Left forelimb (tissue), 1 donor: ENCODE measurements at regions not wholly inside any gene's neighbourhood (a gene's known extent, or its start where the extent isn't known, plus 50 kb on each side); places are given as distances from the start of the nearest gene placed in this dataset.
"Not testable (repeated sequence)": the region's sequence is repeated elsewhere in the genome, so short reads cannot be mapped to it uniquely, and the experiment has no call there.

Experiments
- DNase-seq: peaks from one replicate; pipeline ENCODE4 v3.0.0-alpha.2; 2018; ENCODE audit warnings: low spot score

- DNase-seq = no peak
Measured at GRCh38 chr16:64109241-64109640, 1012.6 kb downstream of the CDH11 start.

- no peak for DNase-seq
Measured at GRCh38 chr16:64102654-64103053, 1019.2 kb downstream of the CDH11 start.

DNA sequence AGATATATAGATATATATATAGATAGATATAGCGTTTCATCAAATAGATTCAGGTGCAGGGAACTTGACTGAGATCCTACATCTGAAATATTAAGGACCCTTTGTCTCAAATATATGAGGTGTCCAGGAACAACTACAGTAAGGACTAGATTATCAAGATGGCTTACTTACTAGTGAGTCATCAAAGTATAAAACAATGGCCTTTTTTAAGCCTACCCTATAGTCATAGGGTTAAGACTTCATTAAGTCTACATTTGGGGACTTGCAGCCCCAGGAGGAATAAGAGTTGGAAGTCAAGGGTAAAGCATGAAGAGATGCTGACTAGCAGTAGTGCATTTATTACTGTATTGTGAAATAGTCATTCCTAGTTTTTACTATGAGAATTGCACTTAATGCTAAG lies 1023.4 kb downstream of the CDH11 start:
- no peak for DNase-seq

- DNase-seq = no peak
Measured at GRCh38 chr16:64096689-64097088, 1025.2 kb downstream of the CDH11 start.

GRCh38 chr16:64094992-64095634 lies 1026.8 kb downstream of the CDH11 start:
- no peak for DNase-seq

GRCh38 chr16:64094181-64094965 lies 1027.5 kb downstream of the CDH11 start:
- DNase-seq = no peak

DNA sequence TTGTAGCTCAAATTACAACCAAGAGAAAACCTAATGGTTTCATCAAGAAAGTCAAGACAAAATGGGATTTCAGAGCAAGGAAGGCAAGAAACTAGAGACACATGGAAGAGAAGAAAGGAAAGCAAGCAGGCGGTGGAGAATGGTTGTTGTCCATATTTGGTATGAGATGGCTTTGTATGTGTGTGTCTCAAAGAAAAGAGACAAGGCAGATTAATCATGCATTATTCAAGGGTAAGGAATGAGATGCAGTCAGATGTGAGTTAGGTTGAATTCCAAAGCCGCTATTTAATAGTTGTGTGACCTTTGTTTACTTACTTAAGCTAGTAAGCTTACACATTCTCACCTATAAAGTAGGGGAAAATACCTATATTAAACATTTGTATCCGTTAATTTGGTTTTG lies 1029.6 kb downstream of the CDH11 start:
- no peak for DNase-seq

GRCh38 chr16:64090327-64090726 lies 1031.5 kb downstream of the CDH11 start:
- DNase-seq = no peak

GRCh38 chr16:64089697-64090096 lies 1032.2 kb downstream of the CDH11 start:
- no peak for DNase-seq

GRCh38 chr16:64088838-64089237 lies 1033.0 kb downstream of the CDH11 start:
- DNase-seq = no peak

- DNase-seq = no peak
Measured at GRCh38 chr16:64085296-64085695, 1036.6 kb downstream of the CDH11 start.

- DNase-seq = no peak
Measured at GRCh38 chr16:64084706-64085105, 1037.2 kb downstream of the CDH11 start.

GRCh38 chr16:64083428-64084129 lies 1038.3 kb downstream of the CDH11 start:
- DNase-seq = no peak

- no peak for DNase-seq
Measured at GRCh38 chr16:64077242-64077641, 1044.6 kb downstream of the CDH11 start.

DNA sequence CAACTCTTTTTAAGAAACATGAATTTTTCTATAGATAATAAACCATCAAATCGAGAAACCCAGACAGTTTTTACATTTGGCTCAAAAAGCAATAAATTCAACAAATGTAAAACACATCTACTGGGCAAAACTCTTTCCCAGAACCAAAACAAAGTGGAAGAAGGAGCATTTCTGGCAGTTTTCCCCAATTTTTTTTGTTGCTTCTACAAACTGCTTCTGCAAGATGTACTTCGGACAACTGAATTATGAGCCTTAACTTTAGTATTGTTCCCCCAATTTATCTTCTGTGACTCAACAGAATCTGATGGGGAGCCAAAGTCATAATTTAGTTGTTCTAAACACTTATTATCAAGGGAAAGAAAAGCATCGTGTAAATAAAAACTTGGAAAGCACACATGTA lies 1047.2 kb downstream of the CDH11 start:
- DNase-seq = no peak

DNA sequence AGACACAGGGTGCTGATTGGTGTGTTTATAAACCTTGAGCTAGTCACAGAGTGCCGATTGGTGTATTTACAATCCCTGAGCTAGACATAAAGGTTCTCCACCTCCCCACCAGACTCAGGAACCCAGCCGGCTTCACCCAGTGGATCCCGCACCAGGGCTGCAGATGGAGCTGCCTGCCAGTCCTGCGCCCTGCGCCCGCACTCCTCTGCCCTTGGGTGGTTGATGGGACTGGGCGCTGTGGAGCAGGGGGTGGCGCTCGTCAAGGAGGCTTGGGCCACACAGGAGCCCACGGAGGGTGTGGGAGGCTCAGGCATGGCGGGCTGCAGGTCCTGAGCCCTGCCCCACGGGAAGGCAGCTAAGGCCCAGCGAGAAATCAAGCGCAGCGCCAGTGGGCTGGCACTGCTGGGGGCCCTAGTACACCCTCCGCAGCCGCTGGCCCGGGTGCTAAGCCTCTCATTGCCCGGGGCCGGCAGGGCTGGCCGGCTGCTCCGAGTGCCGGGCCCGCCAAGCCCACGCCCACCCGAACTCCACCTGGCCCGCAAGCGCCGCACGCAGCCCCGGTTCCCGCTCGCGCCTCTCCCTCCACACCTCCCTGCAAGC lies 1049.6 kb downstream of the CDH11 start:
- not testable (repeated sequence) for DNase-seq

DNA sequence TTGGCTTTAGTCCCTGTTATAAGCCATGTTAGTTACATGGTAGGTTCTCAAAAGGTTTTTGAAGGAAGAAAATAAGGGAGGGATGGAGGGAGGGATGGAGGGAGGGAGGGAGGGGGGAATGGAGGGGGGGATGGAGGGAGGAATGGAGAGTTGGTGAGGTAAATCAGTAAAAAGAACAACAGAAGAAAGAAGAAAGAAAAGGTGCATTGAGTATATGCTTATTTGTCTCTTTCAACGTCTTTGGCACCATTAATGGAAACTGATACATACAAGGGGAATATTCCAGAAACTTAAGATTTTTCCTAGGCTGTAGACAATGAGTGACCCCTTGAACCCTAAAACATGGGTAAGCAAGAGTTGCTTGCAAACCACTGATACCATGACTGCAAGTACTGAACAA lies 1056.3 kb downstream of the CDH11 start:
- no peak for DNase-seq

GRCh38 chr16:64061621-64062020 lies 1060.2 kb downstream of the CDH11 start:
- DNase-seq = no peak

GRCh38 chr16:64060631-64061030 lies 1061.2 kb downstream of the CDH11 start:
- no peak for DNase-seq

- no peak for DNase-seq
Measured at GRCh38 chr16:64058685-64059084, 1063.2 kb downstream of the CDH11 start.

DNA sequence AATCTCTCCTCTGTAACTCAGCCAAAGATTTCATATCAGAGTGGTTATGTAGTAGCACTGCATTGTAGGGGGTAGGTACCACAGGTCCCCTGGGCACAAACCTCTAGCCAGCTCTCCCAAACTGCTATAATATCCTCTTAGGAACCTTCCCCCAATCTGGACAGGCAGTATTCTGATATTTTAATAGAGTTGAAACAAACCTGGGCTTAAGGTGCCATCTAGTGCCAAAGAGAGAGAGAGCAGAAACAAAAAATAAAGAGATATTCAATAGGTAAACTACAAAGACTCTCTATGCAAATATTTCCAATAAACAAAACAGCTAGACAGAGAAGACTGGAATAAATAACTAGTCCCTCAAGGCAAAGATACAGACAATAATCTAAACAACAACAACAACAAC lies 1070.0 kb downstream of the CDH11 start:
- DNase-seq = no peak

GRCh38 chr16:64047878-64048277 lies 1074.0 kb downstream of the CDH11 start:
- DNase-seq = no peak

DNA sequence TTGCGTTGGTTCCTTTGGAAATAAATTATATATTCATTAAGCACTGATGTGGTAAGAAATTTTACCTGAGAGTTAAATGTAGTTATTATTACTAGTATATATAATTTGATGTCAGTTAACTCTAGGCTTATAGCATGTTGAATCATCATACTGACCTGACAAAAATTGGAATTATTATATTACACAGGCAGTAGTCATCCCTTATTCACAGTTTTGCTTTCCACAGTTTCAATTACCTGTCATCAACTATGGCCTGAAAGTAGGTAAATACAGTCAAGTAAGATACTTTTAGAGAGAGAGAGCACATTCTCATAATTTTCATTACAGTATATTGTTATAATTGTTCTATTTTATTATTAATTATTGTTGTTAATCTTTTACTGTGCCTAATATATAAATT lies 1074.7 kb downstream of the CDH11 start:
- DNase-seq = no peak
